GM23338 (cell line): ENCODE measurements at regions not wholly inside any gene's neighbourhood (a gene's known extent, or its start where the extent isn't known, plus 50 kb on each side); places are given as distances from the start of the nearest gene placed in this dataset.

Experiments used
- ATAC-seq: fragments of 200-7000 bp; cut with Tn5 transposase; 3 replicates; pipeline ENCODE4 v1.9.1; 2020
- DNase-seq: peaks from one replicate; pipeline ENCODE4 v3.0.0-alpha.2; 2015; ENCODE audit warnings: low spot score
- H2AFZ ChIP-seq: fragments of 200-600 bp; sonication (generic); 2 replicates; pipeline ENCODE4 v1.8.0; 2016; ENCODE audit warnings: antibody characterized with exemption, mild to moderate bottlenecking, moderate library complexity
- H3F3A ChIP-seq: fragments of 200-600 bp; sonication (generic); replicated peaks from 2 replicates; pipeline ENCODE4 v1.8.0; 2017; ENCODE audit warnings: antibody characterized with exemption, mixed run types, low read depth
- H3K27ac ChIP-seq: fragments of 200-600 bp; sonication (generic); 2 replicates; pipeline ENCODE4 v1.6.1; 2016; ENCODE audit warnings: low read depth
- H3K27me3 ChIP-seq: fragments of 200-600 bp; sonication (generic); 2 replicates; pipeline ENCODE4 v1.8.0; 2016; ENCODE audit warnings: mild to moderate bottlenecking, mixed run types, moderate library complexity; ENCODE audit not compliant: insufficient read depth
- H3K36me3 ChIP-seq: fragments of 200-600 bp; sonication (generic); 2 replicates; pipeline ENCODE4 v1.8.0; 2016; ENCODE audit warnings: mild to moderate bottlenecking; ENCODE audit not compliant: insufficient read depth
- H3K4me1 ChIP-seq: fragments of 200-600 bp; sonication (generic); 2 replicates; pipeline ENCODE4 v1.8.0; 2016; ENCODE audit warnings: mild to moderate bottlenecking, moderate library complexity; ENCODE audit not compliant: insufficient read depth
- H3K4me2 ChIP-seq: fragments of 200-600 bp; sonication (generic); 2 replicates; pipeline ENCODE4 v1.7.1; 2017; ENCODE audit warnings: mixed run types
- H3K4me3 ChIP-seq: fragments of 200-600 bp; sonication (generic); 2 replicates; pipeline ENCODE4 v1.6.1; 2016; ENCODE audit warnings: mixed run types
- H3K79me2 ChIP-seq: fragments of 200-600 bp; sonication (generic); replicated peaks from 2 replicates; pipeline ENCODE4 v1.8.0; 2017; ENCODE audit warnings: mild to moderate bottlenecking; ENCODE audit not compliant: insufficient read depth
- H3K9me2 ChIP-seq: fragments of 200-600 bp; sonication (generic); 2 replicates; pipeline ENCODE4 v1.8.0; 2017; ENCODE audit not compliant: insufficient read depth
- H4K20me1 ChIP-seq: fragments of 200-600 bp; sonication (generic); replicated peaks from 2 replicates; pipeline ENCODE4 v1.8.0; 2017; ENCODE audit warnings: mild to moderate bottlenecking; ENCODE audit not compliant: insufficient read depth
- H3K27ac Mint-ChIP-seq: 2 replicates; pipeline ENCODE4 v1.8.0; 2020; ENCODE audit warnings: inconsistent platforms, mild to moderate bottlenecking, moderate library complexity, mixed read lengths
- H3K27me3 Mint-ChIP-seq: 3 replicates; pipeline ENCODE4 v1.8.0; 2022; ENCODE audit warnings: low read depth, mild to moderate bottlenecking, moderate library complexity, mixed read lengths, inconsistent platforms; ENCODE audit not compliant: insufficient read depth, poor library complexity
- H3K36me3 Mint-ChIP-seq: 3 replicates; pipeline ENCODE4 v1.8.0; 2021; ENCODE audit warnings: low read depth, mild to moderate bottlenecking, inconsistent platforms, moderate library complexity, mixed read lengths
- H3K4me1 Mint-ChIP-seq: 3 replicates; pipeline ENCODE4 v1.8.0; 2020; ENCODE audit warnings: mild to moderate bottlenecking, inconsistent platforms, mixed read lengths
- H3K4me3 Mint-ChIP-seq: 3 replicates; pipeline ENCODE4 v1.8.0; 2021; ENCODE audit warnings: moderate library complexity, mild to moderate bottlenecking, inconsistent platforms, mixed read lengths
- H3K9me3 Mint-ChIP-seq: 3 replicates; pipeline ENCODE4 v1.8.0; 2020; ENCODE audit warnings: moderate library complexity, mild to moderate bottlenecking, inconsistent platforms, mixed read lengths
- CREB1 ChIP-seq: fragments of 250-450 bp; sonication (Bioruptor Pico); IDR thresholded peaks from 2 replicates; pipeline ENCODE4 v1.5.0; 2020; ENCODE audit warnings: low read depth, mild to moderate bottlenecking, moderate library complexity
- CTCF ChIP-seq, 2 experiments: fragments of 200-600 bp in 1 of 2; sonication (generic) in 1 of 2; conservative IDR thresholded peaks; 2 replicates each; pipeline versions ENCODE4 v1.5.1 to v1.6.1; 2016 to 2017; ENCODE audit warnings: antibody characterized with exemption in 2 of 2, low read depth in 2 of 2, mild to moderate bottlenecking in 2 of 2, moderate library complexity in 1 of 2
- EZH2phosphoT487 ChIP-seq: fragments of 200-600 bp; sonication (generic); IDR thresholded peaks from one replicate; pipeline ENCODE4 v1.8.1; 2018; ENCODE audit warnings: antibody characterized with exemption; ENCODE audit not compliant: unreplicated experiment
- JUNB ChIP-seq: IDR thresholded peaks from one replicate; pipeline ENCODE4 v1.6.1; 2016; ENCODE audit warnings: antibody characterized with exemption; ENCODE audit not compliant: unreplicated experiment
- NANOG ChIP-seq: IDR thresholded peaks from 2 replicates; pipeline ENCODE4 v1.6.1; 2016; ENCODE audit warnings: antibody characterized with exemption, borderline replicate concordance
- POLR2AphosphoS5 ChIP-seq: IDR thresholded peaks from 2 replicates; pipeline ENCODE4 v1.6.1; 2016; ENCODE audit warnings: antibody characterized with exemption, low read depth
- STAT1 ChIP-seq: IDR thresholded peaks from one replicate; pipeline ENCODE4 v1.6.1; 2016; ENCODE audit warnings: antibody characterized with exemption; ENCODE audit not compliant: unreplicated experiment
- ZNF114 ChIP-seq: fragments of 250-450 bp; sonication (Bioruptor Pico); IDR thresholded peaks from 2 replicates; pipeline ENCODE4 v1.5.0; 2020; ENCODE audit warnings: mild to moderate bottlenecking, moderate library complexity
- ZNF331 ChIP-seq: fragments of 250-450 bp; sonication (Bioruptor Pico); IDR thresholded peaks from 2 replicates; pipeline ENCODE4 v1.5.0; 2020; ENCODE audit warnings: low read depth, mild to moderate bottlenecking, moderate library complexity
- ZNF462 ChIP-seq: fragments of 250-450 bp; sonication (Bioruptor Pico); IDR thresholded peaks from 2 replicates; pipeline ENCODE4 v1.5.0; 2020; ENCODE audit warnings: mild to moderate bottlenecking, moderate library complexity
- TF ChIP-seq, protein P1 (sequence below): IDR thresholded peaks from 2 replicates; pipeline ENCODE4 v1.6.1; 2016; ENCODE audit warnings: antibody characterized with exemption

DNA sequence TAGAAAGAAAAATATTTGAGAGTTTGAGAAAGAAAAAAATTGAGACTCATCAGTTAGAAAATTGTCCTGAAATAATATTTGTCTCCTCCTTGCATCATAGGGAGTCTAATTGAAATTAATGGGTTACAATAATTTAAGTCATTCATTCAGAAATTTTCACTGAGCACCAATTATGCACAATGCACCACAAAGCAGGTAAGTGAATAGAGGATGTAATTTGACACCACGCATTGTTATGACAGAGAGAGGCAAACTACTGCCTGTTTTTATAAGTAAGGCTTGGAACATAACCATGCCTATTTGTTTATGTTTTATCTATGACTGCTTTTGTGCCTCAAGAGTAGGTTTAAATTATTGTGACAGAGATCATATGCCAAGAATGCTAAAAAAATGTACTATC lies 537.9 kb upstream of the FAT3 start:
- Histone ChIP-seq H3K4me2 (no peak overlapping the region), H3K36me3 (no peaks in the 10 kb centered on the region), H4K20me1 (no peaks in the 10 kb centered on the region), H3F3A (no peaks in the 10 kb centered on the region), H3K79me2 (no peaks in the 10 kb centered on the region), H3K9me2 (no peaks in the 10 kb centered on the region), H3K4me1 (peaks cover 9% of the 10 kb centered on the region; the same call in 1 of the 2 replicates), H3K4me3 (no peak overlapping the region), H3K27ac (no peak overlapping the region), H3K27me3 (no peaks in the 10 kb centered on the region), H2AFZ (no peak overlapping the region)
- H3K27me3 Mint-ChIP-seq = no peaks in the 10 kb centered on the region
- no peak overlapping the region for H3K4me3 Mint-ChIP-seq
- DNase-seq (peak; percentile 42), ATAC-seq (no peak; the same call in 2 of the 3 replicates)
- no peak for TF ChIP-seq CREB1 (CRISPR knock-in tag)
- TF ChIP-seq ZNF462 (CRISPR knock-in tag) = no peak
- TF ChIP-seq JUNB = no peak
- H3K4me1 Mint-ChIP-seq = peaks cover 6% of the 10 kb centered on the region
- H3K9me3 Mint-ChIP-seq = no peaks in the 10 kb centered on the region
- H3K27ac Mint-ChIP-seq = no peak overlapping the region
- H3K36me3 Mint-ChIP-seq = no peaks in the 10 kb centered on the region

DNA sequence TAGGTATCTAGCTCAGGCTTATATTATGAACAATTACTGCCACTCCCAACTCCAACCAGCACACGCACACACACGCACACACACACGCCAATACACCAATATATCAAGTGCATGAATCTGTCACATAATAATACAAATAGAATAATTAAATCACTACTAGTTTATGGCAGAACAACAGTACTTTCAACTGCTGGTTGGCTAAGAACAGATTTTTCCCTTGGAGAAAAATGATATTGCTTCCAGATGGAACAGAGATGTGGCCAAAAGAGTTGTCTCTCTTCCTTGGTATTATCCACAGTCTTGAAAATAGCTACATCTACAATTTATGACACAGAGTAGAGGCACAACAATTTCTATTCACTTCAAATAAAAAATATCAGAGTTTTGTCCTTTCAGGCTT lies 538.3 kb upstream of the FAT3 start:
- no peak for DNase-seq
- no peaks in the 10 kb centered on the region for H3K36me3 Mint-ChIP-seq
- no peaks in the 10 kb centered on the region for H3K9me3 Mint-ChIP-seq
- H3K4me3 Mint-ChIP-seq = no peak overlapping the region
- no peaks in the 10 kb centered on the region for H3K36me3 ChIP-seq
- no peaks in the 10 kb centered on the region for H4K20me1 ChIP-seq
- no peaks in the 10 kb centered on the region for H3K27me3 ChIP-seq
- ATAC-seq = no peak
- H3K9me2 ChIP-seq = no peaks in the 10 kb centered on the region
- peaks cover 6% of the 10 kb centered on the region for H3K4me1 Mint-ChIP-seq
- H3K27me3 Mint-ChIP-seq = no peaks in the 10 kb centered on the region
- H3K4me1 ChIP-seq = peaks cover 9% of the 10 kb centered on the region; the same call in 1 of the 2 replicates
- no peaks in the 10 kb centered on the region for H3F3A ChIP-seq
- no peaks in the 10 kb centered on the region for H3K79me2 ChIP-seq
- no peak overlapping the region for H3K27ac Mint-ChIP-seq
- no peak overlapping the region for H2AFZ ChIP-seq
- no peak overlapping the region for H3K27ac ChIP-seq
- H3K4me2 ChIP-seq = no peak overlapping the region
- H3K4me3 ChIP-seq = no peak overlapping the region
- TF ChIP-seq ZNF331 (no peak), POLR2AphosphoS5 (no peak), NANOG (no peak), CTCF (conservative IDR thresholded peaks at IDR 0.05; ENCODE audit: low read depth in 2 of 2) (no peak), EZH2phosphoT487 (no peak), STAT1 (no peak), ZNF114 (CRISPR knock-in tag) (no peak)
- TF ChIP-seq, protein P1, sequence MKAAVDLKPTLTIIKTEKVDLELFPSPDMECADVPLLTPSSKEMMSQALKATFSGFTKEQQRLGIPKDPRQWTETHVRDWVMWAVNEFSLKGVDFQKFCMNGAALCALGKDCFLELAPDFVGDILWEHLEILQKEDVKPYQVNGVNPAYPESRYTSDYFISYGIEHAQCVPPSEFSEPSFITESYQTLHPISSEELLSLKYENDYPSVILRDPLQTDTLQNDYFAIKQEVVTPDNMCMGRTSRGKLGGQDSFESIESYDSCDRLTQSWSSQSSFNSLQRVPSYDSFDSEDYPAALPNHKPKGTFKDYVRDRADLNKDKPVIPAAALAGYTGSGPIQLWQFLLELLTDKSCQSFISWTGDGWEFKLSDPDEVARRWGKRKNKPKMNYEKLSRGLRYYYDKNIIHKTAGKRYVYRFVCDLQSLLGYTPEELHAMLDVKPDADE = no peak
